ENCODE measurements at regions not wholly inside any gene's neighbourhood (a gene's known extent, or its start where the extent isn't known, plus 50 kb on each side); places are given as distances from the start of the nearest gene placed in this dataset.

DNA sequence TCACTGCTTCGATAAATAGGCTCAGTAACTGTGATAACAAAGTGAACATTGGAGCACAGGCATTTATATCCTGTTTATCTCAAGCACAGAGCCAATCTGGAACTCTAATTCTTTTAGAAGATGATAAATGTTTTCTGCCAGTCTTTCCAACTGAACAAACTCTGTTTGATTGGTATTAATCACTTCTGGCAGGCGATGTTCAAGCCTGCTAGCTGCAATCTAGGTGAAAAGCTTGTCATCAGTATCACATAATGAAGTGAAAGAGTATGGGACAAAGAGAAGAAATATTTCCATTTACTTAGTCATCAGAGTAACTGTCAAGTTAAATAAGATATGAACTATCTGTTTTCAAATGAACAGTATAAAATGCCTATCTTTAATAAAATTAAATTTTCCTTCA lies 577.3 kb downstream of the VGLL3 start:
- TF ChIP-seq, protein P1, sequence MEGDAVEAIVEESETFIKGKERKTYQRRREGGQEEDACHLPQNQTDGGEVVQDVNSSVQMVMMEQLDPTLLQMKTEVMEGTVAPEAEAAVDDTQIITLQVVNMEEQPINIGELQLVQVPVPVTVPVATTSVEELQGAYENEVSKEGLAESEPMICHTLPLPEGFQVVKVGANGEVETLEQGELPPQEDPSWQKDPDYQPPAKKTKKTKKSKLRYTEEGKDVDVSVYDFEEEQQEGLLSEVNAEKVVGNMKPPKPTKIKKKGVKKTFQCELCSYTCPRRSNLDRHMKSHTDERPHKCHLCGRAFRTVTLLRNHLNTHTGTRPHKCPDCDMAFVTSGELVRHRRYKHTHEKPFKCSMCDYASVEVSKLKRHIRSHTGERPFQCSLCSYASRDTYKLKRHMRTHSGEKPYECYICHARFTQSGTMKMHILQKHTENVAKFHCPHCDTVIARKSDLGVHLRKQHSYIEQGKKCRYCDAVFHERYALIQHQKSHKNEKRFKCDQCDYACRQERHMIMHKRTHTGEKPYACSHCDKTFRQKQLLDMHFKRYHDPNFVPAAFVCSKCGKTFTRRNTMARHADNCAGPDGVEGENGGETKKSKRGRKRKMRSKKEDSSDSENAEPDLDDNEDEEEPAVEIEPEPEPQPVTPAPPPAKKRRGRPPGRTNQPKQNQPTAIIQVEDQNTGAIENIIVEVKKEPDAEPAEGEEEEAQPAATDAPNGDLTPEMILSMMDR (conservative IDR thresholded peaks at IDR 0.05; ENCODE audit: low read depth, low read length), result no peak
- TF ChIP-seq EZH2 (IDR thresholded peaks at IDR 0.05; ENCODE audit: borderline replicate concordance, low read depth, low read length, poor library complexity, severe bottlenecking), result no peak
